Left lobe of liver (tissue), 2 donors: ENCODE measurements at regions not wholly inside any gene's neighbourhood (a gene's known extent, or its start where the extent isn't known, plus 50 kb on each side); places are given as distances from the start of the nearest gene placed in this dataset.

Experiments used
- ATAC-seq: fragments of 200-7000 bp; cut with Tn5 transposase; one replicate; pipeline ENCODE4 v1.9.1; 2020; ENCODE audit warnings: mild to moderate bottlenecking, moderate library complexity
- DNase-seq: peaks from one replicate; pipeline ENCODE4 v3.0.0-alpha.2; 2020; ENCODE audit warnings: low spot score
- donor health status: DM: no; HTN: no; CAD: no; lungs with moderate emphysema.
- donor health status: DM: no; HTN: yes; CAD: no.

DNA sequence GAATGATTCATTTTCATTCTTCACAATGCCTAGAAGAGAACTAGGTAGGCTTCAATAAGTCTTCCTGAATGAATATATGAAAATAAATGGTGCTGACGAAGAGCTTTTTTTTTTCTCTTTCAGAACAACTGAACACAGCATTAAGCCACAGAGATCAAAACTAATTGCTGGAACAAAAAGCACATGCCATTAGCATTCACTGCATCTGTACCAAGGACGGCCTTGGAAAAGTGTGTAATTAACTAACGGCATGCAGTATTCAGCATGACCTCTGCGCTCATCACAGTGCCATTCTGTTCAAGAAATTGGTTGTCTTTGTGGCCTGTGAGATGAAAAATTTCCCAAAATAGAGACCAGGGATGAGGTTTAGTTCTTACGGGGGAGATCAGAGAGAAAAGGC, 99.3 kb downstream of the NUDT12 start:
- ATAC-seq, result no peak

DNA sequence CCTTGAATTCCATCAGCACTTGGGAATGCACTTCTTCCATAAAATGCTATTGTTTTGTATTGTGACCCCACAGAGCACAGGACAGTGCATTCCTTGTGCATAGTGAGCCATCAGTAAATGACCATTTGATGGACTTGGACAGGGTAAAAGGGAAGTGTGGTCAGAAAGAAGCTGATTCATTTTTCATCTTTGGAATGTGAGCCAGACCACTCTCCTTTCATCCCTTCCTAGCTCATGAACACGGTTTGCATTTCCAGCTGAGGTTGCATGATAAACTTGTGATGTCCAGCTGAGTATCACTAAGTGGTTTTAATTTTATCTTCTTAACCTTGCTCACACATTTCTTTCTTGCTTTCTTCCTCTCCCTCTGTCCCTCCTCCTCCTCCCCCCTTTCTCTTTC, 101.3 kb downstream of the NUDT12 start:
- ATAC-seq, result no peak
- DNase-seq, result no peak

More for the DNA sequence above, 99.3 kb downstream of the NUDT12 start:
- no peak for DNase-seq

DNA sequence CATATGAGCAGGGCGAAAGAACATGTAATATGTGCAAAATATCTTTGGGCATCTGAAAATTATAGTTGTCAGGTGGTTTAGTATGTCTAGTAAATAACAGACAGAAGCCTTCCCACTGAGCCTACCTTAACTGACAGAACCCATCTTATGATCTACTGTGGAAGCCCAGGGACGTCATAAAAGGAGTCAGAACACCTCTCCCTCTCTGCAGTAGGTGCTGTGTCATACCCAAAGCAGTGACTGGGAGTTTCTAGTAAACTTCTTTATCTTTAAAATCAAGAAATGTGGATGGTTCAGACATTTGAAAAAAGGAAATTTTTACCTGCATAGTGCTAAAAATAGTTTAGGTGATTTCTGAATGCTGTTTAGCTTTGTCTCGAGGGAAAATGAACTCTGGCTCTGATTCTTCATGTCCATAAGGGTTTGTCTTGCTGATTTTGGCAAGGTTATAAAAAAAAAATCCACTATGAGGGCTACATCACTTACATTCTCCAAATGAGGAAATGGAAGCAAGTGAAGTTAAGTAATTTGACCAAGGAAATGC, 104.0 kb downstream of the NUDT12 start:
- DNase-seq (no peak), ATAC-seq (no peak)

DNA sequence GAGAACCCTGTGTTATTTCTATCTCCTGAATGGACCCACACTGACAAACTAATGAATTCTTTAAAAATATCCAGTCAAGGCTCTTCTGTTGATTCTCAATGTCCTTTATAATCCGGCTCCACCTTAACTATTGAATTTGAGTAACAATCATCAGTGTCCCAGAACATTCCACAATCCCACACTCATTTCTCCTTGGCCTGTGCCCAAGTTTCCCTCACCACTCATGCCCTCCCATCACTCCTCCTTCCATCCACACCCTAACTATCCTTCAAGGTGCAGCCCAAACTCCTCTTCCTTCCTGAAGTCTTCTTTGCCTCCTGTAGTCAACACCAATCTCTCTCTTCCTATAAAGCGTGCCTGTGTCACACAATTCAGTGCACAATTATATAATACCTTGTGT, 106.1 kb downstream of the NUDT12 start:
- no peak for DNase-seq
- no peak for ATAC-seq

- DNase-seq, result no peak
- no peak for ATAC-seq
Observed at GRCh38 chr5:103455796-103456195, 106.8 kb downstream of the NUDT12 start.

- ATAC-seq, result no peak
- no peak for DNase-seq
Observed at GRCh38 chr5:103454770-103455169, 107.8 kb downstream of the NUDT12 start.

- ATAC-seq (no peak), DNase-seq (no peak)
Observed at GRCh38 chr5:103452666-103453065, 109.9 kb downstream of the NUDT12 start.

DNA sequence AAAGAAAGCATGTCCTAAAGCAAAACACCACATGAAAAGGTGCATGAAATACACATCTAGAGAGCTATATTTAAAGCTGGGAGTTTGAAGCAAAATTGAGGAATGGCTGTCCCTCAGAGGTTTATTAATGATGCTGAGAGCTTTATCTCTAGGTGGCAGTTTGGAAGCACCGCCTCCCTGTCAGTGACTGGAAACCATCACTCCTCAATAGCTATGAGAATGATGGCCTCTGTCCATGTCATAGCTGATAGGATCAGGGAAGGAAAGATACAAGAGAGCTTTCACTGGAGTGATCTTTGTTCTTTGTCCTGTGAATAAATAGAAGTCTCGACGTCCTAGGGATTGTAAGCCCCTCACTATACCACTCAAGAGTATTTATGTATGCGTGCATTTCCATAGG, 110.5 kb downstream of the NUDT12 start:
- DNase-seq, result no peak
- no peak for ATAC-seq

- DNase-seq, result no peak
- ATAC-seq, result no peak
Observed at GRCh38 chr5:103451261-103451660, 111.3 kb downstream of the NUDT12 start.

DNA sequence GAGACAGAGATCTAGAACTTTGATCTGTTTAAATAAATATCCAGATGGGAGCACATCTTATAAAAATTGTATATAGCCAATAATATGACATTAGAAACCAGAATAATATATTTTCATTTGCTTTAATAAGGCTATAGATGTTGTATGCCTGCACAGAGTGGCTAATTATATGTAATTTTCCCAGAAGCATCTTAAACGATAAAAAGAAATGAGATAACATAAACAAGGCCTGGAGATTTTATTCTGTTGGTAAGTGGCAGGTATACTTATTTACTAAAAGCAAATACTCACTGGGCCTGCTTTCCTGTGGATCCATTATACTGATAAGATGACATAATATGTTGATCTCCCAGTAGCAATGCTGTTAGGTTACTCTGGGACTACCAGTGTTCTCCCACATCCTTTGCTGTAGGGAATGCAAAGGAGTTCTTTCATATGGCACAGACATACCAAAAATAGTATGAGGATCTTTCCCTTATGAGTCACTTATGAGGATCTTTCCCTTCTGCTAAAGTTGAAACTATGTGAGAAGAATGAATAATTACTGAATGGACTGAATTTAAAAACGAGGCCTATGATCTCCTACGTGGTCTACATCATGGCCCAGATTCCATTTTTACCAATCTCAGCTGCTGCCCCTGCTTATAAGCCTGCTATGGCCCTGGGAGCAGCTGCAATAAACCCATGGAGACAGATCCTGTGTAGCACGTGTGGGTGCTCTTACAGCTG, 112.1 kb downstream of the NUDT12 start:
- DNase-seq (no peak), ATAC-seq (no peak)

DNA sequence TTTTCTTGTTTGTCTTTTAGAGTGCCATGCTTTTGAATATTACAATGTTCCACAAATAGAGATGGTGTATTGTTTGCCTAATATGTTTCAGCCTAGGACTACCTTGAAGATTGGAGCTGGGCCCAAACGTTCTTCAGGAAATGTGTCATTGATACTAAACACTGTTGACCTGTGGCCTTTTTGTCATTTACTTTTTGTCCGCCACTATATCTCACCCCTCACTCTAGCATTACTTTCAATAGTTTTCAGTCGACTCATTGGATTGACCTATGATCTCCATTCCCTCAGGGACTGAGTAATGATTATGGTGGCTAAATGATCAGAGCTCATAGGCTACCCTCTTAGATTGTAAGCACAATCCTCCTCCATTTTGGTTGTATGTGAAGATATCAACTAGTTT, 115.8 kb downstream of the NUDT12 start:
- no peak for DNase-seq
- no peak for ATAC-seq

DNA sequence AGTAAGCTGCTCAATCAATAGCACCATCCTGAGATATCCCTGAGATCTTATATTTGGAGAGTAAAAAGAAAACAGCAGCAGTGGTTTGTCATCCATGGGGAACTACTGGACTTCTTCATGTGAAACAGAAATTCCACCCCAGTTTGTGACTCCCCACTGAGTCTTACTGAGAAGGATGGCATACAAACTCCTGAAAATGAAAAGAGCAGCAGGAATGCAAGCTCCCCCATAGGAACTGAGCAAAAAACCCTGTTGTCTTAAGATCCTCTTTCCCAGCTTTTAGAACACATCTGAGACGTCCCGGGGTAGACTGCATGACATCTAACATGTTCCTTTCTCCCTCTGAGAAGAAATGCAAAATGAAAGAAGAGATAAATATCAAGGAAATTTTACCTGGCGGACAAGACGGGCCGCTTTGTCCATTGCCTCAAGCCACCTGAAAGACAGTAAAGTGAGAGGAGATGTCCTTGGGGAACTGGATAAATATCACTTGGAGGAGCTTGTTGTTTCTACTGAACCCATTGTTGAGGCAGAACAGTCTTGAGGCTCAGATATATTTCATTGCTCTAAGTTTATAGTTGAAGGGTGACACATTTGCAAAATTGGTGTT, 117.1 kb downstream of the NUDT12 start:
- ATAC-seq, result no peak

DNA sequence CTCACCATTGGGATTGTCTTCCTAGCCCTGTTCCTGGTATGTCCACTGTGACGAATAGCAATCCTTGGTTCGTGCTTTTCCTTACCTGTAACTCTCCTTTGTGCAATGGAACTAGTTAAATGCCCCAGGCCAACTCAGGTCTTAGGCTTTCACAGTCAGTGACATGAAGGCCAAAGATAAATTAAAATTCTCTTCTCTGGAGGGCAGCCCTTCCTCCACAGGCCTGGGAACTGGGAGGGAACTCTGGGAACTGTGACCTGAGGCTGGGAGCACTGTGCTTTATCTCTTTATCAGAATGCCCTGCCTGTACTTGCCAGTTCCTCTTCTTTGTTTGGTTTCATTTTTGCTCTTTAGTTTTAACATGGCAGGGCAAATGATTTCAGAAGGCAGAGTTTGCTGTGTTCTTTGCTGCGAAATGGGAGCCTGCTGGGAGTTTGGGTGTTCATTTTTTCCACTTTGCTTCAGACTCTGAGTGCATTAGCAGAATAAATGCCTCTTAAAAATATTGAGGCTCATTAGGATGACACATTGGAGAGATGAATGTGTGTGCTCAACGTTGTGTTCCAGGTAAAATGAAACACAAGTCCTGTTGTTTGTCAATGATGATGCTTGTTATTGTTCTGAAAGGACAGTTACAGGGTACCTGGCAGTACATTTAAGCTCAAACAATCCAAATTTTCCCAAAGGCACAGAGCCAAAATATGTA, 118.1 kb downstream of the NUDT12 start:
- DNase-seq, result no peak
- no peak for ATAC-seq

More for the DNA sequence above, 117.1 kb downstream of the NUDT12 start:
- no peak for DNase-seq

GRCh38 chr5:103442750-103443149, 119.8 kb downstream of the NUDT12 start:
- DNase-seq, result no peak
- no peak for ATAC-seq

GRCh38 chr5:103441523-103441922, 121.1 kb downstream of the NUDT12 start:
- ATAC-seq, result no peak
- no peak for DNase-seq

DNA sequence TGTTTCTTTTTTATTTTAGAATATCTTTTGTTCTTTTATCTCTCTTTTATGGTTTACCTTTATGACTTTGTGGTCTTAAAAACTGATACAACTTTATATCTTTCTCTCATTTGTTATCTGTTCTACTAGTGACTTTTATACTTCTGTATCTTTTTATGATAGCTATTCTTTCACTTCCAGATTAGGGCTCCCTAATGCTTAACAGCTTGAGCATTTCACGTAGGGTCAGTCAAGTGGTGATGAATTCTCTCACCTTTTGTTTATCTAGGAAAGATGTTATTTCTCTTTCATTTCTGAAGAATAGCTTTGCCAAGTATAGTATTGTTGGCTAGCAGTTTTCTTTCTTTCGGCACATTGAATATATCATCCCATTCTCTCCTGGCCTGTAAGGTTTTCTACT, 123.6 kb downstream of the NUDT12 start:
- no peak for DNase-seq
- ATAC-seq, result no peak

GRCh38 chr5:103436656-103437055, 125.9 kb downstream of the NUDT12 start:
- ATAC-seq (no peak), DNase-seq (no peak)

DNA sequence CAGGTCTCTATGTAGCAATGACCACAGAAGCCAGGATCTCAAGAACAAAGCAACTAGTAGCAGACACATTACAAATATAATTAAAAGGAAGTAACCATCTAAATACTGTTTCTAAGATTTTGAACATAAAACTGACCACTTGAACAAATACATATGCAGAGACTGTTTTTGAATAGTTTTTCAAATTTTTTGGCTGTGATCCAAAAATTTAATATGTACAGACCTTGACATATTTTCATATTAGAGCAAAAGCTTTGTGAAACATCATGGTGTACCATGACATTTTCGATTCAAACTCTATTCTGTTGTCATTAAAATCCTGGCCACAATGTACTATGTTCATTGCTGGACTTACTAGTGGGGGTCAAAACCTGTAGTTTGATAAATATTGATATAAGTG, 126.5 kb downstream of the NUDT12 start:
- DNase-seq, result no peak
- no peak for ATAC-seq

DNA sequence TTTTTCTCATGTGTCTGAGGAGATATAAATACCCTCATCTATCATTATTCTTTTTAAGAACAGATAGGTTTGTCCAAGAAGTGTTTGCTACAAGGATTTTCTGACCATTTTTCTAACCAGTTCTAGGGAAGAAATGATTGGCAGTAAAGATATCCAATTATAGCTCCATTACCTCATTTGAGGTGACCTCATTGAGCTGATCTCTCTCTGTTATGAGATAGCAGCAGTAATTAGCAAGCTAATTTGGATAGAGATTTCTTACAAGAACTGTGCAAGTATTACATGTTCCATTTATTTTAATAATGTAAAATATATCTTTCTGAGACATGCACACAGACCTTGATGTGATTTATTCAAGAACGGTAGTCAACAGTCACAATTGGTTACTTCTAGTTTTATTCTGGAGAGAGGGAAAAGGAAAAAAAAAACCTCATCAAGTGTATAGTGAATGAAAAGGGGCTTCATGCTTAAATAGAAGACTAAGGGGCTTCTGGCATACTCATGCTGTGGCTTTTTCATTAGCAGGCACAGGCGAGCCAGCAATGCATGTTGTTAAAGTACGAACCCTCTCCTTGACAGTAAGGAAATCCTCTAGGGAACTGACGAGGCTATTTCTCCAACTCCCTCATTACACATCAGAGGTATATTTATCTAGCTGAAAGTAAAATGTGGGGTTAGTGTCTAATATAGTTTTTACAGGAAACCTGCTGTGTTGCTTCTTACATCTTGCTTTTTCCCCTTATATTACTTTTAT, 127.3 kb downstream of the NUDT12 start:
- ATAC-seq, result no peak
- no peak for DNase-seq

DNA sequence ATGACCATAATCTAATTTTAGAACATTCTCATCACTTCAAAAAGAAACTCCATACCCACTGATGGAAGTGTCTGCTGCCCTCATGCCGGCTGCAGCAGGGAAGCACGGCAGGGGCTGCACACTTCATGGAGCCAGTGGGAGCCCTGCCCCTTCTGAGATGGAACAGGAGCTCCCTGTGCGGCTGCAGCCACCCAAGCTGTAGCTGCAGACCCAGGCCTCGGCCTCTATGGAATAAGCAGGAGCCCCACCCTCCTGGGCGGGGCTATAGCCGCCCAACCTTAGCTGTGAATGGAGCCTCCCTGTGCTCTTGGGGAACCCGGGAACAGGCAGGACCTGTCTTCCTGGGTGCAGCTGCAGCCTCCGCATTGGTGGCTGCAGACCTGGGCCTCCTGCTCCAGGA, 128.5 kb downstream of the NUDT12 start:
- DNase-seq (no peak), ATAC-seq (no peak)

DNA sequence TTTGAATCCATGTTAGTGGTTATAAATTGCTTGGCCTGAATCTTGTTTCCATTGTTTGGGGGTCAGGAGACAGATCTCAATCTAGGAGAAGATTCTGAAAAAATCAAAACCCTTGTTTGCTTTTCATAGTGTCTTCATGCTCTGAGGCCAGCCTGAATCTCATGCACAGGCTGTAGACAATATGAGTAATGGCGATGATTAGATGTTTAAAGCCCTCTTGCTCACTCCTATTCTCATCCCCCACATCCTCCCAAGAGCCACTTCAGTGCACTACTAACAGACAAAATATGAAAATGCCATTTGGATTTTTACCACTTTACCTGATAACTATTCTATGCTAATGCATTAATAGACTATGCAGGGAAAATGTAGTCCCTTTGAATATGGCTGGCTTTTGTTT, 129.4 kb downstream of the NUDT12 start:
- no peak for DNase-seq

More for the DNA sequence above, 129.4 kb downstream of the NUDT12 start:
- ATAC-seq, result no peak
